SK-N-SH treated with all-trans-retinoic acid at 6 μM for 48 hours (cell line): ENCODE measurements at regions not wholly inside any gene's neighbourhood (a gene's known extent, or its start where the extent isn't known, plus 50 kb on each side); places are given as distances from the start of the nearest gene placed in this dataset.

ENCODE experiments used
- BACH2 ChIP-seq: fragments of 250-450 bp; sonication (Bioruptor Pico); IDR thresholded peaks from 2 replicates; pipeline ENCODE4 v1.9.0; 2021; ENCODE audit warnings: mild to moderate bottlenecking, borderline replicate concordance
- ESRRG ChIP-seq: fragments of 250-450 bp; sonication (Bioruptor Pico); IDR thresholded peaks from 2 replicates; pipeline ENCODE4 v1.6.1; 2021; ENCODE audit warnings: mild to moderate bottlenecking
- RARB ChIP-seq: fragments of 250-450 bp; sonication (Bioruptor Pico); IDR thresholded peaks from 2 replicates; pipeline ENCODE4 v1.8.0; 2021; ENCODE audit warnings: mild to moderate bottlenecking, moderate library complexity
- SNAI2 ChIP-seq: fragments of 250-450 bp; sonication (Bioruptor Pico); IDR thresholded peaks from 2 replicates; pipeline ENCODE4 v1.5.0; 2020; ENCODE audit warnings: mild to moderate bottlenecking, moderate library complexity
- ZFP3 ChIP-seq: fragments of 250-450 bp; sonication (Bioruptor Pico); IDR thresholded peaks from 2 replicates; pipeline ENCODE4 v1.5.0; 2020; ENCODE audit warnings: mild to moderate bottlenecking, moderate library complexity
- TF ChIP-seq, protein P1 (sequence below): fragments of 250-450 bp; sonication (Bioruptor Pico); IDR thresholded peaks from 2 replicates; pipeline ENCODE4 v1.5.1; 2020; ENCODE audit warnings: low read depth, mild to moderate bottlenecking, moderate library complexity
- TF ChIP-seq, protein P2 (sequence below): fragments of 250-450 bp; sonication (Bioruptor Pico); IDR thresholded peaks from 2 replicates; pipeline ENCODE4 v1.8.0; 2020; ENCODE audit warnings: mild to moderate bottlenecking, moderate library complexity, borderline replicate concordance

DNA sequence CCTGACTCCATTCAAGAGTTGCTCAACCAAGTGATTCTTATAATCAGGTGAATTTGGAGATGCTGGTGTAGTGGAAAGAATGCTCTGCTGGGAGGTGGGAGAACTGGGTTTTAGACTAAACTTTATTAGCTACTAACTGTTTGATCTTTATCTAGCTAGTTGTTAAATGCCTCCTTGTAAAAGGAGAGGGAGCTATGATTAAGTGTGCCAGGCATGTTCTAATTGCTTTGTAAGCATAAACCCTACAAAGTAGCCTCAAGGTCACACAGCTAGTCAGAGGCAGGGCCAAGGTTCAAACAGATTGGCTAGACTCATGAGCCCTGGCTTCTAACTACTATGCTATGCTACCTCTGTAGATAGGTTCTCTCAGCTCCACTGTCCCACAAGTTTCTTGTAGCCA lies 105.5 kb downstream of the NXPE2 start:
- TF ChIP-seq, protein P1, sequence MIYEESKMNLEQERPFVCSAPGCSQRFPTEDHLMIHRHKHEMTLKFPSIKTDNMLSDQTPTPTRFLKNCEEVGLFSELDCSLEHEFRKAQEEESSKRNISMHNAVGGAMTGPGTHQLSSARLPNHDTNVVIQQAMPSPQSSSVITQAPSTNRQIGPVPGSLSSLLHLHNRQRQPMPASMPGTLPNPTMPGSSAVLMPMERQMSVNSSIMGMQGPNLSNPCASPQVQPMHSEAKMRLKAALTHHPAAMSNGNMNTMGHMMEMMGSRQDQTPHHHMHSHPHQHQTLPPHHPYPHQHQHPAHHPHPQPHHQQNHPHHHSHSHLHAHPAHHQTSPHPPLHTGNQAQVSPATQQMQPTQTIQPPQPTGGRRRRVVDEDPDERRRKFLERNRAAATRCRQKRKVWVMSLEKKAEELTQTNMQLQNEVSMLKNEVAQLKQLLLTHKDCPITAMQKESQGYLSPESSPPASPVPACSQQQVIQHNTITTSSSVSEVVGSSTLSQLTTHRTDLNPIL (CRISPR knock-in tag): no peak
- TF ChIP-seq ESRRG (CRISPR knock-in tag) (no peak), SNAI2 (CRISPR knock-in tag) (no peak), RARB (CRISPR knock-in tag) (no peak), BACH2 (no peak), ZFP3 (no peak)
- TF ChIP-seq, protein P2, sequence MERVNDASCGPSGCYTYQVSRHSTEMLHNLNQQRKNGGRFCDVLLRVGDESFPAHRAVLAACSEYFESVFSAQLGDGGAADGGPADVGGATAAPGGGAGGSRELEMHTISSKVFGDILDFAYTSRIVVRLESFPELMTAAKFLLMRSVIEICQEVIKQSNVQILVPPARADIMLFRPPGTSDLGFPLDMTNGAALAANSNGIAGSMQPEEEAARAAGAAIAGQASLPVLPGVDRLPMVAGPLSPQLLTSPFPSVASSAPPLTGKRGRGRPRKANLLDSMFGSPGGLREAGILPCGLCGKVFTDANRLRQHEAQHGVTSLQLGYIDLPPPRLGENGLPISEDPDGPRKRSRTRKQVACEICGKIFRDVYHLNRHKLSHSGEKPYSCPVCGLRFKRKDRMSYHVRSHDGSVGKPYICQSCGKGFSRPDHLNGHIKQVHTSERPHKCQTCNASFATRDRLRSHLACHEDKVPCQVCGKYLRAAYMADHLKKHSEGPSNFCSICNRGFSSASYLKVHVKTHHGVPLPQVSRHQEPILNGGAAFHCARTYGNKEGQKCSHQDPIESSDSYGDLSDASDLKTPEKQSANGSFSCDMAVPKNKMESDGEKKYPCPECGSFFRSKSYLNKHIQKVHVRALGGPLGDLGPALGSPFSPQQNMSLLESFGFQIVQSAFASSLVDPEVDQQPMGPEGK (CRISPR knock-in tag): no peak
